Vagina (tissue), 2 donors: ENCODE measurements at regions not wholly inside any gene's neighbourhood (a gene's known extent, or its start where the extent isn't known, plus 50 kb on each side); places are given as distances from the start of the nearest gene placed in this dataset.

ENCODE experiments used
- POLR2A ChIP-seq, 2 donors: fragments of 450-650 bp; IDR thresholded peaks; one replicate each; pipeline ENCODE4 v1.6.1; 2017; ENCODE audit warnings: antibody characterized with exemption in 2 of 2, mild to moderate bottlenecking in 2 of 2, moderate library complexity in 2 of 2
- POLR2AphosphoS5 ChIP-seq, 2 donors: sonication (generic); formaldehyde crosslinking; IDR thresholded peaks; one replicate each; pipeline ENCODE4 v1.9.0; 2017; ENCODE audit warnings: antibody characterized with exemption in 2 of 2, mild to moderate bottlenecking in 2 of 2, low read depth in 1 of 2; ENCODE audit not compliant: insufficient read depth in 1 of 2
- TF ChIP-seq, protein P1 (sequence below), 3 experiments: fragments of 450-650 bp in 2 of 3; fragments of 200-600 bp in 1 of 3; sonication (generic) in 1 of 3; IDR thresholded peaks; one replicate each; pipeline ENCODE4 v1.5.1; 2017 to 2019; ENCODE audit warnings: antibody characterized with exemption in 3 of 3, mild to moderate bottlenecking in 2 of 3, moderate library complexity in 2 of 3

DNA sequence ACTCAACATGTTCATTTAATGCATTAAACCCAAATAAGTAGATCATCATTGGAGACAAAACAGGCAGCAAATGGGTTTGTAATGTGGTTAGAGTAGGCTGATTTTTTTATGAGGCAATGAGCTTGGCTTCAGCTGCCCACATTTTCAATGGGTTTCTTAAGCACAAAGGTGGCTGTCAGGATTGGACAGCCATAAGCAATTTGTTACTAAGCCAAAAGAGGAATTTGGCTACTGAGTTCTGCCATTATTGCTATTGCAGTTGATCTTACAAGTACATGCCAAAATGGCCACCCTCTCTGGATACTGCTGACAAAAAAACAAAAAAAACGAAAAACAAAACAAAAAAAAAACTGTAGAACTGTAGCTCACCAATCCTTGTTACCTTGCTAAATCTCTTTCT, 1348.0 kb upstream of the PIK3C3 start:
- TF ChIP-seq POLR2A (IDR thresholded peaks at IDR 0.05) (no peak), POLR2AphosphoS5 (IDR thresholded peaks at IDR 0.05; ENCODE audit: insufficient read depth in 1 of 2, low read depth in 1 of 2) (no peak)
- TF ChIP-seq, protein P1, sequence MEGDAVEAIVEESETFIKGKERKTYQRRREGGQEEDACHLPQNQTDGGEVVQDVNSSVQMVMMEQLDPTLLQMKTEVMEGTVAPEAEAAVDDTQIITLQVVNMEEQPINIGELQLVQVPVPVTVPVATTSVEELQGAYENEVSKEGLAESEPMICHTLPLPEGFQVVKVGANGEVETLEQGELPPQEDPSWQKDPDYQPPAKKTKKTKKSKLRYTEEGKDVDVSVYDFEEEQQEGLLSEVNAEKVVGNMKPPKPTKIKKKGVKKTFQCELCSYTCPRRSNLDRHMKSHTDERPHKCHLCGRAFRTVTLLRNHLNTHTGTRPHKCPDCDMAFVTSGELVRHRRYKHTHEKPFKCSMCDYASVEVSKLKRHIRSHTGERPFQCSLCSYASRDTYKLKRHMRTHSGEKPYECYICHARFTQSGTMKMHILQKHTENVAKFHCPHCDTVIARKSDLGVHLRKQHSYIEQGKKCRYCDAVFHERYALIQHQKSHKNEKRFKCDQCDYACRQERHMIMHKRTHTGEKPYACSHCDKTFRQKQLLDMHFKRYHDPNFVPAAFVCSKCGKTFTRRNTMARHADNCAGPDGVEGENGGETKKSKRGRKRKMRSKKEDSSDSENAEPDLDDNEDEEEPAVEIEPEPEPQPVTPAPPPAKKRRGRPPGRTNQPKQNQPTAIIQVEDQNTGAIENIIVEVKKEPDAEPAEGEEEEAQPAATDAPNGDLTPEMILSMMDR (IDR thresholded peaks at IDR 0.05): no peak
